Pancreas (tissue), 10 donors: ENCODE measurements at regions not wholly inside any gene's neighbourhood (a gene's known extent, or its start where the extent isn't known, plus 50 kb on each side); places are given as distances from the start of the nearest gene placed in this dataset.

Experiments used
- ATAC-seq, 4 donors: fragments of 200-7000 bp; cut with Tn5 transposase; one replicate each; pipeline versions ENCODE4 v1.8.0 to v1.9.1; 2020; ENCODE audit warnings: mild to moderate bottlenecking in 4 of 4, moderate library complexity in 4 of 4
- DNase-seq, 6 donors: peaks; one replicate each; pipeline ENCODE4 v3.0.0-alpha.2; 2020
- FAIRE-seq: peaks from 2 replicates; lab custom pipeline; 2012; peaks lifted over from hg19 to GRCh38; lab: Jason Lieb, UNC
- H3K27ac ChIP-seq, 4 donors: fragments of 200-600 bp; sonication (generic); 1 replicate in 3 of 4; 2 replicates in 1 of 4; pipeline versions ENCODE4 v1.5.0 to v1.8.0; 2020
- H3K27me3 ChIP-seq, 4 donors: fragments of 200-600 bp; one replicate each; pipeline ENCODE4 v1.8.0; 2021
- H3K36me3 ChIP-seq, 3 donors: fragments of 200-600 bp; sonication (generic) in 1 of 3; one replicate each; pipeline versions ENCODE4 v1.5.0 to v1.8.0; 2020 to 2021
- H3K4me1 ChIP-seq, 3 donors: fragments of 200-600 bp; one replicate each; pipeline ENCODE4 v1.8.0; 2021
- H3K4me3 ChIP-seq, 4 donors: fragments of 200-600 bp; sonication (generic) in 2 of 4; one replicate each; pipeline versions ENCODE4 v1.5.0 to v1.8.0; 2020 to 2021
- H3K9me3 ChIP-seq, 4 donors: fragments of 200-600 bp; one replicate each; pipeline ENCODE4 v1.8.0; 2021
- CTCF ChIP-seq, 4 donors: fragments of 200-600 bp; sonication (generic) in 3 of 4; IDR thresholded peaks; one replicate each; pipeline versions ENCODE4 v1.5.0 to v1.8.0; 2021; ENCODE audit warnings: antibody characterized with exemption in 4 of 4
- WGBS, 2 donors: extraction: QIAGEN DNeasy Blood & Tissue Kit; methylation state at CpG; one replicate each; pipeline ENCODE4 v1.1.7; 2013; 5-methylcytosine and 5-hydroxymethylcytosine counted together
- intact Hi-C, 3 donors: fragments of 100-400 bp; cut with DNase I; formaldehyde crosslinking; loops; one replicate each; pipeline versions ENCODE4 v1.11.1 to v1.14.2; 2022
- donor health status: healthy with polysubstance abuse.
- donor health status: DM: no; HTN: no; CAD: no; lungs with moderate emphysema.
- donor health status: DM: no; HTN: no; CAD: no.
- donor health status: control.
- donor health status: control.
- donor health status: Bipolar disorder and iron deficiency.
- donor health status: DM: yes; HTN: yes; CAD: no.
- donor health status: DM: no; HTN: no; CAD: no.
- donor health status: DM: no; HTN: no; CAD: no.
- donor health status: DM: yes; HTN: yes; CAD: no.

- no peaks in the 10 kb centered on the region for H3K4me1 ChIP-seq
- no peak overlapping the region for H3K27ac ChIP-seq
- no peak for TF ChIP-seq CTCF (IDR thresholded peaks at IDR 0.05)
- WGBS, 2 donors, result 3 to 11% methylated on average over 4 of the region's 4 CpGs
- no peak for DNase-seq
- intact Hi-C loops, result no loop called here
- H3K36me3 ChIP-seq, result no peaks in the 10 kb centered on the region
- no peak for FAIRE-seq
- no peaks in the 10 kb centered on the region for H3K27me3 ChIP-seq
- no peaks in the 10 kb centered on the region for H3K9me3 ChIP-seq
- H3K4me3 ChIP-seq, result no peak overlapping the region
- ATAC-seq, result peak in 3 of 4 donors; percentile 81 to 92 (median 81)
Measured at GRCh38 chr5:129345213-129345924, 114.7 kb upstream of the ADAMTS19 start.

GRCh38 chr5:129356846-129357245 lies 103.3 kb upstream of the ADAMTS19 start:
- no peak for ATAC-seq
- intact Hi-C loops, result no loop called here
- DNase-seq, result no peak
- Histone ChIP-seq H3K27me3 (no peaks in the 10 kb centered on the region), H3K27ac (no peak overlapping the region), H3K36me3 (no peaks in the 10 kb centered on the region), H3K4me3 (no peak overlapping the region), H3K9me3 (no peaks in the 10 kb centered on the region), H3K4me1 (no peaks in the 10 kb centered on the region)
- 48 to 58% methylated on average over 2 of the region's 2 CpGs for WGBS, 2 donors
- TF ChIP-seq CTCF (IDR thresholded peaks at IDR 0.05), result no peak
- FAIRE-seq, result no peak

- no peak for FAIRE-seq
- no peaks in the 10 kb centered on the region for H3K36me3 ChIP-seq
- H3K4me1 ChIP-seq, result no peaks in the 10 kb centered on the region
- DNase-seq, result no peak
- no peaks in the 10 kb centered on the region for H3K9me3 ChIP-seq
- H3K27ac ChIP-seq, result no peak overlapping the region
- WGBS, 2 donors, result 86 to 87% methylated on average over 3 of the region's 3 CpGs
- H3K4me3 ChIP-seq, result no peak overlapping the region
- TF ChIP-seq CTCF (IDR thresholded peaks at IDR 0.05), result no peak
- H3K27me3 ChIP-seq, result no peaks in the 10 kb centered on the region
- no peak for ATAC-seq
- intact Hi-C loops, result no loop called here
Measured at GRCh38 chr5:129358069-129358468, 102.0 kb upstream of the ADAMTS19 start.

- H3K36me3 ChIP-seq, result no peaks in the 10 kb centered on the region
- ATAC-seq (no peak), FAIRE-seq (no peak), DNase-seq (no peak)
- no peak overlapping the region for H3K4me3 ChIP-seq
- no peak for TF ChIP-seq CTCF (IDR thresholded peaks at IDR 0.05)
- H3K4me1 ChIP-seq, result no peaks in the 10 kb centered on the region
- 68 to 70% methylated on average over 2 of the region's 2 CpGs for WGBS, 2 donors
- H3K27ac ChIP-seq, result no peak overlapping the region
- intact Hi-C loops, result no loop called here
- no peaks in the 10 kb centered on the region for H3K27me3 ChIP-seq
- no peaks in the 10 kb centered on the region for H3K9me3 ChIP-seq
Measured at GRCh38 chr5:129359450-129359849, 100.6 kb upstream of the ADAMTS19 start.

- Histone ChIP-seq H3K4me1 (no peaks in the 10 kb centered on the region), H3K4me3 (no peak overlapping the region), H3K36me3 (no peaks in the 10 kb centered on the region), H3K27me3 (no peaks in the 10 kb centered on the region), H3K9me3 (peaks cover 0 to 4% (median 0%) of the 10 kb centered on the region in 4 donors), H3K27ac (no peak overlapping the region)
- TF ChIP-seq CTCF (IDR thresholded peaks at IDR 0.05), result no peak
- intact Hi-C loops, result no loop called here
- DNase-seq, result no peak
- WGBS, 2 donors, result 59 to 67% methylated on average over 1 of the region's 1 CpG
- no peak for FAIRE-seq
- ATAC-seq, result no peak
Measured at GRCh38 chr5:129361441-129362025, 98.6 kb upstream of the ADAMTS19 start.
